ENCODE measurements at regions not wholly inside any gene's neighbourhood (a gene's known extent, or its start where the extent isn't known, plus 50 kb on each side); places are given as distances from the start of the nearest gene placed in this dataset.
A peak's percentile ranks its signal among the peaks of the same experiment; 100 is the strongest.

DNA sequence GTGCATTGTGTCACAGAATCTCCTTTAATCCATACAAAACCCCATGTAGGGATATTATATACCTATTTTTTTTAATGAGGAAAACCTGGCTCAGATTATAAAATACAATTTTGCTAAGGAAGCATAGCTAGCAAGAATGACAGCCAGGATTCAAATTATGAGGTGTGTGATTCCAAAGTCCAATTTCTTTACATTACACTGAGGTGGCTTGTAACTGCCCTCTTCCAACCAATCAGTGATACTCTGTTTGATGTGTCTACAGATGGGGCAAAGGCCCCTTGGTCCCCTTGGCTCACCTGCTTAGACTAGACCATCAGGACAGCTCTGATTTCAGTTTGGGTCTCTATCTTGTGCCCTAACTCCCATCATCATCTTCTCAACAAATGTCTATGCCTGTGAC is 120.3 kb upstream of the ADAMTS9 start:
- no peak for ATAC-seq
- TF ChIP-seq, protein P1, sequence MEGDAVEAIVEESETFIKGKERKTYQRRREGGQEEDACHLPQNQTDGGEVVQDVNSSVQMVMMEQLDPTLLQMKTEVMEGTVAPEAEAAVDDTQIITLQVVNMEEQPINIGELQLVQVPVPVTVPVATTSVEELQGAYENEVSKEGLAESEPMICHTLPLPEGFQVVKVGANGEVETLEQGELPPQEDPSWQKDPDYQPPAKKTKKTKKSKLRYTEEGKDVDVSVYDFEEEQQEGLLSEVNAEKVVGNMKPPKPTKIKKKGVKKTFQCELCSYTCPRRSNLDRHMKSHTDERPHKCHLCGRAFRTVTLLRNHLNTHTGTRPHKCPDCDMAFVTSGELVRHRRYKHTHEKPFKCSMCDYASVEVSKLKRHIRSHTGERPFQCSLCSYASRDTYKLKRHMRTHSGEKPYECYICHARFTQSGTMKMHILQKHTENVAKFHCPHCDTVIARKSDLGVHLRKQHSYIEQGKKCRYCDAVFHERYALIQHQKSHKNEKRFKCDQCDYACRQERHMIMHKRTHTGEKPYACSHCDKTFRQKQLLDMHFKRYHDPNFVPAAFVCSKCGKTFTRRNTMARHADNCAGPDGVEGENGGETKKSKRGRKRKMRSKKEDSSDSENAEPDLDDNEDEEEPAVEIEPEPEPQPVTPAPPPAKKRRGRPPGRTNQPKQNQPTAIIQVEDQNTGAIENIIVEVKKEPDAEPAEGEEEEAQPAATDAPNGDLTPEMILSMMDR (IDR thresholded peaks at IDR 0.05): no peak
- Histone ChIP-seq H3K4me3 (no peak overlapping the region), H3K27me3 (no peaks in the 10 kb centered on the region), H3K4me1 (no peaks in the 10 kb centered on the region), H3K36me3 (no peaks in the 10 kb centered on the region), H3K27ac (no peak overlapping the region), H3K9me3 (no peaks in the 10 kb centered on the region)
- intact Hi-C loops (cut with DNase I): no loop called here
- DNase-seq: no peak

DNA sequence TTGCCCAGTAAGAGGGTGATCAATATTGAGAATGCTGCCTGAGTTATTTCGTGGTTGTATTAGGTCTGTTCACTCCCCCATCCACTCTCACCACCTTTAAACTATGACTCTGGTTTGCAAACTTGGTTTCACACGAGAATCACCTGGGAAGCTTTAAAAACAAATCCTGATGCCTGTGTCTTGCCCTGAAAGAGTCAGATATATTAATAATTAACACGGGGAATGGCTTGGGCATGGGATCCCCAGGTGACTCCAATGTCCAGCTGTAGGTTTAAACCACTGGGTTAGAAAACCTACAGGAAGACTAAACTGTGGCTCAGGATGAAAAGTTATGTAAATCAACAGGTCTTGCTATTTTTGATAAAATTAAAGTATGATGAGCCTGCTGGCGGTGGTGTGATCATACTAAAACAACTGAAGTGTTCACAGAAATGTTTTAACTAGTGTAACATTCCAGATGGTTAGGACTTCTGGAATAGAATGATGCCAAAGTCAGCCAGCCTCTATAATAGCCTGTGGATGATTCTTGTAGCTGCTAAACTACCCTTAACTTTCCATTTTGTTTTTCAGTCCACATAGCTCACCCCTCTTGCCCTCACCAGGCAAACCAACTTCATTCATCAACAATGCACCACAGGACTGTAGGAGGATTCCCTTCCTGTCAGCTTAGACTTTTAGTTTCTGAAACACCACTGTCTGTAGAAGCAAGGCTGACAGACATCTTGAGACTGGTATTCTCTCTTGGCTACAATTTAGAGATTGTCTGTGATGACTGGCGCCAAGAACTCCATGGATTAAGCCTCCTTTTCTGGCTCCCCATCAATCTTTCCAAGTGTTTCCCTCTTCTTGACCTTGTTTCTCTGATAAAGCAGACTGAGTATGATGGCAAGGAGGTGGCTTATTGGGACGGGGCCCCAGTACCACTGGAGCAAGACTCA is 119.1 kb upstream of the ADAMTS9 start:
- Histone ChIP-seq H3K27ac (no peak overlapping the region), H3K36me3 (no peaks in the 10 kb centered on the region), H3K4me1 (no peaks in the 10 kb centered on the region), H3K9me3 (no peaks in the 10 kb centered on the region), H3K27me3 (no peaks in the 10 kb centered on the region), H3K4me3 (no peak overlapping the region)
- intact Hi-C loops (cut with DNase I): no loop called here
- no peak for ATAC-seq
- TF ChIP-seq, protein P1 (IDR thresholded peaks at IDR 0.05): no peak
- DNase-seq: no peak

DNA sequence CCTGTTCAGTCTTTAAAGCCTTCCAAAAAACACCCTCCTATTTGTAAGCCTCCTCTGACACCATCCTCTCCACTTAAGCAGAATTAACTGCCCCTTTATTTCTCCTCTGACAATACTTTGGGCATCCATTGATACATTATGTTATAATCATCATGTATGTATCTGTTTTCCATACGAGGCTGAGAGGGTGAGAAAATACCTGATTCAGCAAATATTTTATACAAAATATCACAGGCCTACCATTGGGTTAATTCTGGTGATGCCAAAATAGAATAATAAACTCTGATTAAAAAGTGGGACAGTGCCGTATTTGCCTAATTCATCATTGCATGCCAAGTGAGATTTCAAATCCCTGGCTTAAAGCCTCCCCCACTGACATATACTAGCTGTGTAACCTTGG is 118.2 kb upstream of the ADAMTS9 start:
- Histone ChIP-seq H3K27ac (no peak overlapping the region), H3K4me1 (no peaks in the 10 kb centered on the region), H3K9me3 (no peaks in the 10 kb centered on the region), H3K36me3 (no peaks in the 10 kb centered on the region), H3K27me3 (no peaks in the 10 kb centered on the region), H3K4me3 (no peak overlapping the region)
- intact Hi-C loops (cut with DNase I): no loop called here
- DNase-seq (no peak), ATAC-seq (no peak)
- TF ChIP-seq, protein P1 (IDR thresholded peaks at IDR 0.05): no peak

DNA sequence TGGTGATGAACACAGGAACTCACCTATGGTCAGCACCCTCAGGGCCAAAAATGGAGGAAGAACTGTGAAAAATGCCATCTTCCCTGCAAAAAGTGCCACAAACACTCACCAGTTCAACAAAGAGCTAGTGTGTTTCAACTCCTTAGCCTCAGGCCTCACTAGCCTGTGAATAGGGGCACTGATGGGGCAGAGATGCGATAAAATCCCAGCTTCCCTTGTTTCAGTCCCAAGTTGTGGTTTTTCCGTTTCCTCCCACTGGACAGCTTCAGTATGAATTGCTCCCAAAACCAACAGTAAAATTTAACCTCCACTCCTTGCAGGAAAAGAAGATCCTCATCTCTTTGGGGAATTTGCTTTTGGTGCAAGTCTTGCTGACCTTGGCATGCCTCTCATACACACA is 117.4 kb upstream of the ADAMTS9 start:
- DNase-seq (no peak), ATAC-seq (no peak)
- H3K36me3 ChIP-seq: no peaks in the 10 kb centered on the region
- TF ChIP-seq, protein P1 (IDR thresholded peaks at IDR 0.05): no peak
- H3K9me3 ChIP-seq: no peaks in the 10 kb centered on the region
- no peaks in the 10 kb centered on the region for H3K4me1 ChIP-seq
- H3K27me3 ChIP-seq: no peaks in the 10 kb centered on the region
- H3K4me3 ChIP-seq: no peak overlapping the region
- intact Hi-C loops (cut with DNase I): no loop called here
- H3K27ac ChIP-seq: no peak overlapping the region

DNA sequence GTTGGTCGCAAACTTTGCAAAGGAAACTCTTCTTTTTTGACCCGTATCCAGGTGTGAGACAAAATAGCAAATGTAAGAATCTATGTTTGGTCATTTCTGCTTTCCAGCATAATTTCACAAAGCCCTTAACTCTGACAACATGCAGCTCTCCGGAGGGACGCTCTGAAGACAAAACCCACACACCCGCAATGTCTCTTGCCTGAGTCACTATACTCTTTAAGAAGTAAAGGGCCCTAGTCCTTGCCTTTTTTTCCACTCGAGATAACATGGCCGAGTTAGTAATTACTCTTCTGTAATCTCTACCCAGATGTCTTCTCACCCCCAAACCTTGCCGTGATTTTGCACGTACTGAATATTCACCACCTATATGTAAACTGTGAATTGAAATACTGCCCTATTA is 115.7 kb upstream of the ADAMTS9 start:
- Histone ChIP-seq H3K36me3 (no peaks in the 10 kb centered on the region), H3K27ac (no peak overlapping the region), H3K4me3 (no peak overlapping the region), H3K9me3 (no peaks in the 10 kb centered on the region), H3K4me1 (no peaks in the 10 kb centered on the region), H3K27me3 (no peaks in the 10 kb centered on the region)
- intact Hi-C loops (cut with DNase I): no loop called here
- peak; percentile 57 for ATAC-seq
- no peak for DNase-seq
- TF ChIP-seq, protein P1 (IDR thresholded peaks at IDR 0.05): no peak
